ENCODE measurements at regions not wholly inside any gene's neighbourhood (a gene's known extent, or its start where the extent isn't known, plus 50 kb on each side); places are given as distances from the start of the nearest gene placed in this dataset.

- Histone ChIP-seq H3K4me3 (ENCODE audit: low read depth in 2 of 2, low read length in 1 of 2) (no peak overlapping the region), H2AFZ (ENCODE audit: low read depth) (no peak overlapping the region), H3K79me2 (ENCODE audit: insufficient read depth) (no peaks in the 10 kb centered on the region), H3K9ac (no peak overlapping the region), H3K27me3 (ENCODE audit: insufficient read depth) (no peaks in the 10 kb centered on the region), H4K20me1 (ENCODE audit: insufficient read depth) (no peaks in the 10 kb centered on the region), H3K27ac (ENCODE audit: low read depth in 2 of 2, low read length in 1 of 2) (no peak overlapping the region), H3F3A (replicated peaks; ENCODE audit: insufficient read depth) (no peaks in the 10 kb centered on the region), H3K9me3 (no peaks in the 10 kb centered on the region), H3K4me1 (ENCODE audit: control insufficient read depth in 1 of 2, insufficient read depth in 2 of 2, low read depth in 1 of 2, low read length in 1 of 2) (peaks cover 0 to 12% of the 10 kb centered on the region in 2 experiments; a peak in 1 of 4 replicates), H3K36me3 (replicated peaks in 1 of 2; ENCODE audit: control insufficient read depth in 1 of 2, insufficient read depth in 2 of 2, low read length in 1 of 2) (no peaks in the 10 kb centered on the region), H3K9me2 (no peaks in the 10 kb centered on the region), H3K4me2 (no peak overlapping the region)
- CTCF ChIA-PET = interaction anchor here (1.2 kb wide), 1 partner anchor 14 kb away, joined by 4 read pairs; no protein-coding TSS in a partner anchor
- WGBS (ENCODE audit: low lambda C conversion rate) = 35% methylated on average over 3 of the region's 3 CpGs
- no peak for DNase-seq
- POLR2A ChIA-PET = no interaction called here
- TF ChIP-seq FOXM1 (IDR thresholded peaks at IDR 0.05; ENCODE audit: low read depth) = no peak
- no peak for TF ChIP-seq MEF2A (IDR thresholded peaks at IDR 0.05; ENCODE audit: borderline replicate concordance, low read depth)
- TF ChIP-seq CTCF (IDR thresholded peaks at IDR 0.05) = no peak
- TF ChIP-seq SMC3 (IDR thresholded peaks at IDR 0.05; ENCODE audit: low read depth, low read length) = no peak
- no peak for TF ChIP-seq JUND (IDR thresholded peaks at IDR 0.05)
- TF ChIP-seq NFIC (IDR thresholded peaks at IDR 0.05; ENCODE audit: borderline replicate concordance) = no peak
- no peak for TF ChIP-seq TEAD4 (IDR thresholded peaks at IDR 0.05; ENCODE audit: borderline replicate concordance, insufficient read depth)
- TF ChIP-seq NRF1 (IDR thresholded peaks at IDR 0.05; ENCODE audit: low read depth, low read length) = no peak
Measured at GRCh38 chr12:85356596-85357385, 76.8 kb downstream of the ALX1 start.

- Histone ChIP-seq H3K4me1 (ENCODE audit: control insufficient read depth in 1 of 2, insufficient read depth in 2 of 2, low read depth in 1 of 2, low read length in 1 of 2) (peaks cover 0 to 12% of the 10 kb centered on the region in 2 experiments; a peak in 1 of 4 replicates), H2AFZ (ENCODE audit: low read depth) (no peak overlapping the region), H3K4me2 (no peak overlapping the region), H3K9me3 (no peaks in the 10 kb centered on the region), H3K9me2 (no peaks in the 10 kb centered on the region), H3K27me3 (ENCODE audit: insufficient read depth) (no peaks in the 10 kb centered on the region), H3K79me2 (ENCODE audit: insufficient read depth) (no peaks in the 10 kb centered on the region), H4K20me1 (ENCODE audit: insufficient read depth) (no peaks in the 10 kb centered on the region), H3F3A (replicated peaks; ENCODE audit: insufficient read depth) (no peaks in the 10 kb centered on the region), H3K9ac (no peak overlapping the region), H3K4me3 (ENCODE audit: low read depth in 2 of 2, low read length in 1 of 2) (no peak overlapping the region), H3K36me3 (replicated peaks in 1 of 2; ENCODE audit: control insufficient read depth in 1 of 2, insufficient read depth in 2 of 2, low read length in 1 of 2) (no peaks in the 10 kb centered on the region), H3K27ac (ENCODE audit: low read depth in 2 of 2, low read length in 1 of 2) (no peak overlapping the region)
- POLR2A ChIA-PET = no interaction called here
- 71% methylated on average over 1 of the region's 1 CpG for WGBS (ENCODE audit: low lambda C conversion rate)
- TF ChIP-seq MAX (IDR thresholded peaks at IDR 0.05; ENCODE audit: low read depth) (no peak), RXRA (IDR thresholded peaks at IDR 0.05; ENCODE audit: borderline replicate concordance, low read depth) (no peak), ZBTB33 (IDR thresholded peaks at IDR 0.05; ENCODE audit: borderline replicate concordance, low read depth) (no peak), JUND (IDR thresholded peaks at IDR 0.05) (no peak), TAF1 (IDR thresholded peaks at IDR 0.05; ENCODE audit: borderline replicate concordance, low read depth, low read length) (no peak), CTCF (IDR thresholded peaks at IDR 0.05) (no peak), RCOR1 (IDR thresholded peaks at IDR 0.05; ENCODE audit: low read length) (no peak), ELF1 (IDR thresholded peaks at IDR 0.05) (no peak), MEF2A (IDR thresholded peaks at IDR 0.05; ENCODE audit: borderline replicate concordance, low read depth) (no peak), IRF3 (IDR thresholded peaks at IDR 0.05; ENCODE audit: low read depth, low read length) (no peak), FOXJ3 (CRISPR knock-in tag; IDR thresholded peaks at IDR 0.05) (no peak)
- CTCF ChIA-PET = interaction anchor here (1.2 kb wide), 1 partner anchor 15 kb away, joined by 4 read pairs; no protein-coding TSS in a partner anchor
- no peak for DNase-seq
Measured at GRCh38 chr12:85357609-85358008, 77.6 kb downstream of the ALX1 start.
